RPMI8226 (cell line): ENCODE measurements at regions not wholly inside any gene's neighbourhood (a gene's known extent, or its start where the extent isn't known, plus 50 kb on each side); places are given as distances from the start of the nearest gene placed in this dataset.

Experiments
- DNase-seq: peaks from one replicate; pipeline ENCODE4 v3.0.0-alpha.2; 2015

GRCh38 chr13:33520468-33520839 is 234.9 kb upstream of the STARD13 start:
- DNase-seq: no peak

- no peak for DNase-seq
Observed at GRCh38 chr13:33524086-33524485, 238.5 kb upstream of the STARD13 start.

- DNase-seq: no peak
Observed at GRCh38 chr13:33525763-33526162, 240.2 kb upstream of the STARD13 start.

GRCh38 chr13:33526718-33527117 is 241.2 kb upstream of the STARD13 start:
- no peak for DNase-seq

- DNase-seq: no peak
Observed at GRCh38 chr13:33528896-33529295, 243.3 kb upstream of the STARD13 start.

- no peak for DNase-seq
Observed at GRCh38 chr13:33531484-33531883, 245.9 kb upstream of the STARD13 start.

GRCh38 chr13:33535061-33535460 is 249.5 kb upstream of the STARD13 start:
- no peak for DNase-seq

GRCh38 chr13:33536601-33537000 is 251.0 kb upstream of the STARD13 start:
- no peak for DNase-seq

DNA sequence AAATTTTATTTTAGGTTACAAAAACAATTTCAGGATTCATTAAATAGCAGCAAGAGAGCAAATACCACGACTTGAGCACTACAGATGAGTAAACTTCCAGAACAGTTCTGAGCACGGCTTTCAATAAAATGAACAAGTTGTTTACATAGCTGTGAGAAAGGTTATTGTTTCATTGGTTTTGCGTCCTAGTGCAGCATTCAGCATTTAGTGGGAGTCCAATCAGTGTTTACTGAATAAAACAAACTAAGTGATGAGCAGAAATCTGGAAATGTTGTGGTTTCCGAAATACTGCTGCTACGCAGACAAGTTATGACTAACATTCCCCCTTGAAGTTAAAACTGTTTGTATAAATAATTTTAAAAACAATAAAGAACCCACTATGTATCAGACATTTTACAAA is 251.5 kb upstream of the STARD13 start:
- no peak for DNase-seq

GRCh38 chr13:33537676-33538075 is 252.1 kb upstream of the STARD13 start:
- no peak for DNase-seq

GRCh38 chr13:33541456-33541855 is 255.9 kb upstream of the STARD13 start:
- no peak for DNase-seq

GRCh38 chr13:33541962-33542308 is 256.4 kb upstream of the STARD13 start:
- no peak for DNase-seq

GRCh38 chr13:33542309-33543088 is 256.9 kb upstream of the STARD13 start:
- peak; percentile 95 for DNase-seq

DNA sequence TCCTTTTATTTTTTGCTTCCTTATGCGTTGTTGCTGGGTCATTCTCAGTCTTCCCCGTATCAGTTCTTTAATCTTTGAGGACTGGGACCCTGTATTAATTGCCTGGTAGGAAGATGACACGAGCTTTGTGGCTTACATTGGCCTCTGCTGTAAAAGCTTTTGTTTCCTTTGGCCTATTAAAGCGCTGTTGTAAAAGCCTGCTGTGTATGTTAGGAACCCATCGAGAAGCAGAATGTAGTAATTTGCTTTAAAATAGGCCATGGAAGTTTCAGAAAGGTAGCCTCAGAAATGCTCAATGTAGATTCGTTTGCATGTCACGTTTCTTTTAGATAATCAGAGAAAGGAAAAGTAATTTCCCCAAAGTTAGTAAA is 257.5 kb upstream of the STARD13 start:
- DNase-seq: no peak

DNA sequence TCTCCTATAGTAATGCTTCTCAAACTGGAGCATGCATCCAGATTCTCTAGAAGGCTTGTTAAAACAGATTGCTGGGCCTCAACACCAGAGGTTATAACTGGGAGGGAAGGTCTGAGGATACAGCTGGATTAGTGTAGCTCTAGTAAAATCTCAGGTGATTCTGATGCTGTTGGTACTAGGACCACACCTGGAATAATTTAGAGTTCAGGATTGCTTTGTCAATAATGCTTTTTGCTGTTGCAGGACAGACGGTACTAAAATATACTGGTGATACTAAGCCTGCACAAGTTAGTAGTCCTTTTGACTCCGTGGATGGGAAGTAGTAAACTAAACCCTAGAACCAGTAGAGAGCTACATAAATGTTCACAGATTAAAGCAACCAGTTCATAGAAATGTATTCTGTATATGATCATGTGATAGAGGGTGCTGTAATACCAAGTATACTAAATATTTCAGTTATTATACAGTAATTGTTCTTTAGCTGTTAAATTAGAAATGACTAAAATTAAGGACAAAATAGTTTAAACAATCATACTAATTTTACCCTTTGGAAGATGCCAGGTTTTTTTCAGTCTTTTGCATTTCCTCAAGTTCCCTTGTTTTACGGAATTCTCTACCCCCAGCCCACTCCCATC is 258.2 kb upstream of the STARD13 start:
- DNase-seq: peak; percentile 3

GRCh38 chr13:33544308-33544707 is 258.8 kb upstream of the STARD13 start:
- no peak for DNase-seq

GRCh38 chr13:33545492-33545891 is 259.9 kb upstream of the STARD13 start:
- DNase-seq: no peak

GRCh38 chr13:33547035-33547434 is 261.5 kb upstream of the STARD13 start:
- DNase-seq: no peak

DNA sequence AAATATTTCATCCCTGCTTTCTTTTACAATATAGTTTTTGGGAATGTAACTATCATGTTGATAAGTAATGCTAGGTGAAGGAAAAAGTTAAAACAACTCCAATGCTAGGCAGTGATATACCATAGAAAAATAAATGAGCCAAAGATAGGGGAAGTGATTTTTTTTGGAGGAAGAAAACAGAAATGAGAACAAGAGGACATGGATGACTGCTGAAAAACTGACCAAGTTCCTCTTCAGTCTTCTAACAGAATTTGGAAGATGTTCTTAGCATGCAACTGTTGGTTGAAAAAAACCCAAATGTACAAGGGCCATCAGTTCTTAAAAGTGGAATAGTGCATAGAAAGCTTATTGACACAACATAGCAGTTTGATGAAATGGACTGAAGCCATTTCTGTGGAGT is 262.5 kb upstream of the STARD13 start:
- DNase-seq: no peak

DNA sequence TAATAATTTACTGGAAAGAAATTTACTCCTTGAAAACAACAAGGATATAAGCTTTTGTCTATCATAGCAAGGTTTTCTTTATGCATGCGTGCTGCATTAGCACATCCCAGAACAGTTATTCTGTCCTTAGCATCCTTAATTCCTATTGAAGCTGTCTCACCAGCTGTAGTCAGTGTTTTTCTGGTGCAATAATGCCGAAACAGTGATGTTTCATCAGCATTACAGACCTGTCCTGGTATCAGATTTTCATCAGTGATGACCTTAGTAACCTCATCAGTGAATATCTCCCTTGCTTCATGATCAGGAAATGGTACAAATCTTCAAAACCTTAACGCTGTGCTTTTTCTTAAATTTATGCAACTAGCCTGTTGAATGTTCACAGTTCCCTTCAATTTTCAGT is 264.7 kb upstream of the STARD13 start:
- DNase-seq: no peak

DNA sequence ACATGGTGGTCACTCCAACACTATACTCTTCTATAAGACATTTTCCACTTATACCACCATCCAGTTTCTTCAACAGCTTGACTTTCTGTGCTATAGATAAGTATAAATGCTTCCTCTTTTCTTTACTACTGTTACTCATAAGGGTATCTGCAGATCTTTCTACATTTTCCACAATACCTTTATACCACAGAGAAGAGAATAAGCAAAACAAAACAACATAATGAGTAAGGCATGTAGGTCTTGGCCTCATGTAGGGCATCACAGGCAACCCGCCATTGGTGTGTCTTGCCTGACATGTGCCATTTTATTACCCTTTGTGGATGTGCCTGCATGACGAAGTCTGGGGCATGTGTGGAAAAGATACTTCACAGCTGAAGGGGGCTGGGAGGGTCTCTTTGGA is 265.3 kb upstream of the STARD13 start:
- DNase-seq: no peak

GRCh38 chr13:33554919-33555791 is 262.8 kb upstream of the RFC3 start:
- DNase-seq: no peak

- DNase-seq: no peak
Observed at GRCh38 chr13:33556828-33557227, 261.1 kb upstream of the RFC3 start.

DNA sequence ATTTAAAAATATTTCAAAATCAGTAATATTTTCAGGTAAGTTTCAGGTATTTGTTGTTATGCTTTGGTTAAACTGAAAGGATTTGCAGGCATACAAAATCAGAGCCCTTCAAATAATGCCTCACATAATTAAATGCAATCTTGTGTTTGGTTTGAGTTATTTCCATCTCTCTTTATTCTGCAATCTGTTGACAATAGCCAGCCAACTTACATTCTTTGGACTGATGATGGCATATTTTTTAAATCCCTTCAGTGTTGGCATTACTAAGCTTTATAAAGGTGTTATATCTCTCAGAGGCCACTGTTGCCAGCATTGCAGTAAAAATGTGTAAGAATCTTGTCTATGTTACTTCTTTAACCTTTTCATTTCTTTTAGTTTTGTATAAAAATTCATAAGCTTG is 257.2 kb upstream of the RFC3 start:
- no peak for DNase-seq
